KMS-11 (cell line): ENCODE measurements at regions not wholly inside any gene's neighbourhood (a gene's known extent, or its start where the extent isn't known, plus 50 kb on each side); places are given as distances from the start of the nearest gene placed in this dataset.

Source experiments
- H2AFZ ChIP-seq: fragments of 200-600 bp; sonication (generic); 2 replicates; pipeline ENCODE4 v1.6.1; 2016; ENCODE audit warnings: antibody characterized with exemption, mixed run types, low read depth
- H3K27ac ChIP-seq: fragments of 200-600 bp; sonication (generic); 2 replicates; pipeline ENCODE4 v1.6.1; 2016; ENCODE audit warnings: mild to moderate bottlenecking, mixed run types
- H3K27me3 ChIP-seq: fragments of 200-600 bp; sonication (generic); 2 replicates; pipeline ENCODE4 v1.6.1; 2017; ENCODE audit warnings: mild to moderate bottlenecking, low read depth, mixed run types, moderate library complexity; ENCODE audit not compliant: insufficient read depth
- H3K36me3 ChIP-seq: fragments of 200-600 bp; sonication (generic); 2 replicates; pipeline ENCODE4 v1.6.1; 2017; ENCODE audit warnings: mild to moderate bottlenecking, mixed run types; ENCODE audit not compliant: insufficient read depth
- H3K4me1 ChIP-seq: fragments of 200-600 bp; sonication (generic); 2 replicates; pipeline ENCODE4 v1.6.1; 2016; ENCODE audit warnings: mild to moderate bottlenecking, low read depth, mixed run types; ENCODE audit not compliant: poor library complexity, severe bottlenecking
- H3K4me2 ChIP-seq: fragments of 200-600 bp; sonication (generic); 2 replicates; pipeline ENCODE4 v1.7.0; 2016; ENCODE audit warnings: mild to moderate bottlenecking, mixed run types
- H3K4me3 ChIP-seq: fragments of 200-600 bp; sonication (generic); IDR thresholded peaks from 2 replicates; pipeline ENCODE4 v1.6.1; 2017; ENCODE audit warnings: low read depth, low read length, mixed read lengths; ENCODE audit not compliant: insufficient read depth
- H3K79me2 ChIP-seq: fragments of 200-600 bp; sonication (generic); 2 replicates; pipeline ENCODE4 v1.6.1; 2016; ENCODE audit warnings: low read depth, mixed run types; ENCODE audit not compliant: insufficient read depth
- H3K9ac ChIP-seq: fragments of 200-600 bp; sonication (generic); 2 replicates; pipeline ENCODE4 v1.6.1; 2016; ENCODE audit warnings: mild to moderate bottlenecking, mixed run types
- H4K20me1 ChIP-seq: fragments of 200-600 bp; sonication (generic); 2 replicates; pipeline ENCODE4 v1.6.1; 2016; ENCODE audit warnings: mild to moderate bottlenecking, mixed run types; ENCODE audit not compliant: insufficient read depth
- CTCF ChIP-seq: fragments of 200-600 bp; sonication (generic); conservative IDR thresholded peaks from 2 replicates; pipeline ENCODE4 v1.6.1; 2017; ENCODE audit warnings: low read depth, mild to moderate bottlenecking, antibody characterized with exemption, low read length, moderate library complexity, mixed read lengths

- Histone ChIP-seq H3K36me3 (no peaks in the 10 kb centered on the region), H3K27ac (no peak overlapping the region), H3K79me2 (no peaks in the 10 kb centered on the region), H3K27me3 (no peaks in the 10 kb centered on the region), H3K4me2 (no peak overlapping the region), H3K9ac (no peak overlapping the region), H4K20me1 (no peaks in the 10 kb centered on the region), H3K4me1 (no peaks in the 10 kb centered on the region), H2AFZ (no peak overlapping the region), H3K4me3 (no peak overlapping the region)
- no peak for TF ChIP-seq CTCF
Measured at GRCh38 chr15:87518957-87519356, 737.6 kb downstream of the NTRK3 start.

- Histone ChIP-seq H2AFZ (no peak overlapping the region), H3K27ac (no peak overlapping the region), H3K79me2 (no peaks in the 10 kb centered on the region), H3K4me3 (no peak overlapping the region), H3K36me3 (no peaks in the 10 kb centered on the region), H3K9ac (no peak overlapping the region), H3K4me2 (no peak overlapping the region), H3K4me1 (no peaks in the 10 kb centered on the region), H3K27me3 (no peaks in the 10 kb centered on the region), H4K20me1 (no peaks in the 10 kb centered on the region)
- TF ChIP-seq CTCF, result no peak
Measured at GRCh38 chr15:87508086-87508485, 748.5 kb downstream of the NTRK3 start.

GRCh38 chr15:87502173-87502572 is 754.4 kb downstream of the NTRK3 start:
- no peak for TF ChIP-seq CTCF
- Histone ChIP-seq H3K4me3 (no peak overlapping the region), H3K4me2 (no peak overlapping the region), H3K9ac (no peak overlapping the region), H3K4me1 (no peaks in the 10 kb centered on the region), H3K36me3 (no peaks in the 10 kb centered on the region), H3K79me2 (no peaks in the 10 kb centered on the region), H4K20me1 (no peaks in the 10 kb centered on the region), H2AFZ (no peak overlapping the region), H3K27ac (no peak overlapping the region), H3K27me3 (no peaks in the 10 kb centered on the region)

GRCh38 chr15:87500240-87500639 is 756.3 kb downstream of the NTRK3 start:
- no peaks in the 10 kb centered on the region for H3K36me3 ChIP-seq
- no peaks in the 10 kb centered on the region for H3K27me3 ChIP-seq
- H3K4me1 ChIP-seq, result no peaks in the 10 kb centered on the region
- H3K27ac ChIP-seq, result no peak overlapping the region
- H3K79me2 ChIP-seq, result no peaks in the 10 kb centered on the region
- H3K4me2 ChIP-seq, result no peak overlapping the region
- no peak for TF ChIP-seq CTCF
- H2AFZ ChIP-seq, result no peak overlapping the region
- H3K9ac ChIP-seq, result no peak overlapping the region
- H3K4me3 ChIP-seq, result no peak overlapping the region
- no peaks in the 10 kb centered on the region for H4K20me1 ChIP-seq

GRCh38 chr15:87498560-87498959 is 758.0 kb downstream of the NTRK3 start:
- Histone ChIP-seq H3K9ac (no peak overlapping the region), H3K27me3 (no peaks in the 10 kb centered on the region), H3K4me3 (no peak overlapping the region), H4K20me1 (no peaks in the 10 kb centered on the region), H3K79me2 (no peaks in the 10 kb centered on the region), H3K36me3 (no peaks in the 10 kb centered on the region), H3K4me1 (no peaks in the 10 kb centered on the region), H3K4me2 (no peak overlapping the region), H2AFZ (no peak overlapping the region), H3K27ac (no peak overlapping the region)
- no peak for TF ChIP-seq CTCF
